ENCODE measurements at regions not wholly inside any gene's neighbourhood (a gene's known extent, or its start where the extent isn't known, plus 50 kb on each side); places are given as distances from the start of the nearest gene placed in this dataset.

- TF ChIP-seq, protein P1, sequence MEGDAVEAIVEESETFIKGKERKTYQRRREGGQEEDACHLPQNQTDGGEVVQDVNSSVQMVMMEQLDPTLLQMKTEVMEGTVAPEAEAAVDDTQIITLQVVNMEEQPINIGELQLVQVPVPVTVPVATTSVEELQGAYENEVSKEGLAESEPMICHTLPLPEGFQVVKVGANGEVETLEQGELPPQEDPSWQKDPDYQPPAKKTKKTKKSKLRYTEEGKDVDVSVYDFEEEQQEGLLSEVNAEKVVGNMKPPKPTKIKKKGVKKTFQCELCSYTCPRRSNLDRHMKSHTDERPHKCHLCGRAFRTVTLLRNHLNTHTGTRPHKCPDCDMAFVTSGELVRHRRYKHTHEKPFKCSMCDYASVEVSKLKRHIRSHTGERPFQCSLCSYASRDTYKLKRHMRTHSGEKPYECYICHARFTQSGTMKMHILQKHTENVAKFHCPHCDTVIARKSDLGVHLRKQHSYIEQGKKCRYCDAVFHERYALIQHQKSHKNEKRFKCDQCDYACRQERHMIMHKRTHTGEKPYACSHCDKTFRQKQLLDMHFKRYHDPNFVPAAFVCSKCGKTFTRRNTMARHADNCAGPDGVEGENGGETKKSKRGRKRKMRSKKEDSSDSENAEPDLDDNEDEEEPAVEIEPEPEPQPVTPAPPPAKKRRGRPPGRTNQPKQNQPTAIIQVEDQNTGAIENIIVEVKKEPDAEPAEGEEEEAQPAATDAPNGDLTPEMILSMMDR (IDR thresholded peaks at IDR 0.05), result no peak
- Histone ChIP-seq H3K27me3 (peaks cover 0 to 8% (median 0%) of the 10 kb centered on the region in 4 donors), H3K4me3 (no peak overlapping the region), H3K36me3 (no peaks in the 10 kb centered on the region), H3K9me3 (no peaks in the 10 kb centered on the region), H3K27ac (no peak overlapping the region), H3K4me1 (no peaks in the 10 kb centered on the region)
- FAIRE-seq (no peak), ATAC-seq (no peak), DNase-seq (no peak)
- intact Hi-C loops (cut with DNase I), result no loop called here
- 7 to 12% methylated on average over 3 of the region's 3 CpGs for WGBS, 2 donors
Observed at GRCh38 chr20:23178806-23179205, 92.7 kb upstream of the CD93 start.

DNA sequence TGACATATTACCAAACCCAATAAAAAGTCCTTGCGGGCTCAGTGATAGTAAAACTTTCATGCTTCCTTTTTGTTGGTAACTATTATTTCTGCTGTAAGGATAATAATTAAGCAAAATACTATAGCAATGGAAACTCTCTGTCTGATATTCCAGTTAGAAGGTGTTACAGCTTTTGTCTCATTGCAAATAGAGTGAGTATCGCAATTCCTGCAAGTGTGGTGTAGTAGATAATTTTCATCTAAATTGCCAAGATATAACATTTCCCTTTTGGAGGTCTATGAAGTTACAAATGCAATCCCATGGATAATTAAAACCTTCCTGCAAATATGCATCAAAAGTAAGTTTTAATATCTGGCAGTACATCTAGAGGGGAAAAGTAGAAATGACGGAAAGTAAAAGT lies 88.7 kb upstream of the CD93 start:
- Histone ChIP-seq H3K9me3 (no peaks in the 10 kb centered on the region), H3K4me1 (no peaks in the 10 kb centered on the region), H3K27ac (no peak overlapping the region), H3K36me3 (no peaks in the 10 kb centered on the region), H3K27me3 (peaks cover 0 to 8% (median 0%) of the 10 kb centered on the region in 4 donors), H3K4me3 (no peak overlapping the region)
- intact Hi-C loops (cut with DNase I), result no loop called here
- 87 to 95% methylated on average over 3 of the region's 3 CpGs for WGBS, 2 donors
- TF ChIP-seq, protein P1 (IDR thresholded peaks at IDR 0.05), result no peak
- no peak for ATAC-seq
- DNase-seq, result no peak
- no peak for FAIRE-seq

DNA sequence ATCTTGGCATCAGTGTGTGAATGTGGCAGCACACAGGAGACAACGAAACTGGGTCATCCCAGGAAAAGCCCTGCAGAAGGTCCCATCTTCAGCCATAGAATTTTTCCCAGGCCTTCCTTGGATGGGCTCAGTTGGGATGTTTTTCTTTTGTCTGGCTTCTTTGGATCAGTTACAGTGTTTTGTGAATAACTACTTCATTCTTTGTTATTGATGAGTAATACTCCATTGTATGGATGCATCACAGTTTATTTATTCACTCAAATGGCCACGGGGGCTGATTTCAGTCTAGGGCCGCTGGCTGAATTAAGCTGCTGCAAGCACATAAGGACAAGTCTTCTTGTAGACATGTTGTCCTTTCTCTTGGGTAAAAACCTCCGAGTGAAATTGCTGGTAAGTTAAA lies 81.3 kb upstream of the CD93 start:
- H3K4me3 ChIP-seq, result no peak overlapping the region
- no peaks in the 10 kb centered on the region for H3K36me3 ChIP-seq
- ATAC-seq (no peak), FAIRE-seq (no peak), DNase-seq (no peak)
- intact Hi-C loops (cut with DNase I), result no loop called here
- TF ChIP-seq, protein P1 (IDR thresholded peaks at IDR 0.05), result no peak
- H3K27me3 ChIP-seq, result no peaks in the 10 kb centered on the region
- no peak overlapping the region for H3K27ac ChIP-seq
- no peaks in the 10 kb centered on the region for H3K4me1 ChIP-seq
- H3K9me3 ChIP-seq, result no peaks in the 10 kb centered on the region
- whole genome bisulfite sequencing, 2 donors, result 74 to 82% methylated on average over 4 of the region's 4 CpGs

- Histone ChIP-seq H3K4me3 (no peak overlapping the region), H3K27me3 (no peaks in the 10 kb centered on the region), H3K36me3 (no peaks in the 10 kb centered on the region), H3K4me1 (no peaks in the 10 kb centered on the region), H3K27ac (no peak overlapping the region), H3K9me3 (no peaks in the 10 kb centered on the region)
- TF ChIP-seq, protein P1 (IDR thresholded peaks at IDR 0.05), result no peak
- no peak for ATAC-seq
- intact Hi-C loops (cut with DNase I), result no loop called here
- no peak for FAIRE-seq
- WGBS, 2 donors, result 76 to 82% methylated on average over 7 of the region's 7 CpGs
- DNase-seq, result no peak
Observed at GRCh38 chr20:23166563-23166962, 80.4 kb upstream of the CD93 start.

DNA sequence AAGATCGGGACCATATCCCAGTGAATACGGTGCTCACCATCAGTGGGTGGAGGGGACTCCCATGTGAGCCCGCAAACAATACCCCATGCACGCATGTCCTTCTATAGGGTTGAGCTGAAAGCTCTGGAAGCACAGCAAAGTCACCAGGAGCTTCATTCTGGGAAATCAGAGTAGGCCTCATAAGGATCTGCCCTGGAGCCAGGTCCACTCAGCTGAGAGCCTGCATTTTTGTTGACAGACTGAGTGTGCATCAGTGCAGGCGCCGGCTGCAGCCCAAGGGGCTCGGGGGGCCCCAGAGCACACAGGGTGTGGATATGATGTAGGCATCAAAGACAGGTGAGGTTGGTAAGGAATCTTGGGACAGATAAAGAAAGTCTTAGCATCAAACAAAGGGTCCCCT lies 79.8 kb upstream of the CD93 start:
- no peak overlapping the region for H3K4me3 ChIP-seq
- H3K4me1 ChIP-seq, result no peaks in the 10 kb centered on the region
- TF ChIP-seq, protein P1 (IDR thresholded peaks at IDR 0.05), result no peak
- FAIRE-seq (no peak), DNase-seq (no peak), ATAC-seq (no peak)
- H3K36me3 ChIP-seq, result no peaks in the 10 kb centered on the region
- H3K9me3 ChIP-seq, result no peaks in the 10 kb centered on the region
- WGBS, 2 donors, result 86 to 92% methylated on average over 7 of the region's 7 CpGs
- intact Hi-C loops (cut with DNase I), result no loop called here
- no peak overlapping the region for H3K27ac ChIP-seq
- H3K27me3 ChIP-seq, result no peaks in the 10 kb centered on the region

Data from pancreas (tissue), 10 donors.